Transverse colon (tissue), 4 donors: ENCODE measurements at regions not wholly inside any gene's neighbourhood (a gene's known extent, or its start where the extent isn't known, plus 50 kb on each side); places are given as distances from the start of the nearest gene placed in this dataset.
"Not testable (repeated sequence)": the region's sequence is repeated elsewhere in the genome, so short reads cannot be mapped to it uniquely, and the experiment has no call there.

ENCODE experiments used
- DNase-seq: peaks from one replicate; pipeline ENCODE4 v3.0.0-alpha.2; 2019
- H3K27ac ChIP-seq, 4 donors: fragments of 200-600 bp; sonication (generic); 2 replicates each; pipeline ENCODE4 v1.5.1; 2016 to 2018; ENCODE audit warnings: inconsistent platforms in 4 of 4
- H3K27me3 ChIP-seq: fragments of 200-600 bp; sonication (generic); 2 replicates; pipeline ENCODE4 v1.5.1; 2017; ENCODE audit warnings: inconsistent platforms
- H3K36me3 ChIP-seq, 4 donors: fragments of 200-600 bp; sonication (generic); 2 replicates each; pipeline ENCODE4 v1.5.1; 2017 to 2019; ENCODE audit warnings: inconsistent platforms in 4 of 4
- H3K4me1 ChIP-seq, 4 donors: fragments of 200-600 bp; sonication (generic); 2 replicates each; pipeline ENCODE4 v1.5.1; 2017 to 2020; ENCODE audit warnings: inconsistent platforms in 4 of 4
- H3K4me3 ChIP-seq, 4 donors: fragments of 200-600 bp; sonication (generic); 1 replicate in 1 of 4; 2 replicates in 3 of 4; pipeline versions ENCODE4 v1.5.1 to v1.6.1; 2017 to 2019; ENCODE audit warnings: inconsistent platforms in 4 of 4
- H3K9me3 ChIP-seq, 2 donors: fragments of 200-600 bp; sonication (generic); 2 replicates each; pipeline ENCODE4 v1.5.1; 2017 to 2019; ENCODE audit warnings: inconsistent platforms in 2 of 2
- CTCF ChIP-seq, 5 experiments: fragments of 200-600 bp in 3 of 5; fragments of 450-650 bp in 2 of 5; sonication (generic) in 3 of 5; IDR thresholded peaks; 1 replicate in 2 of 5; 2 replicates in 3 of 5; pipeline ENCODE4 v1.5.1; 2016 to 2017; ENCODE audit warnings: antibody characterized with exemption in 5 of 5, inconsistent platforms in 3 of 5, mild to moderate bottlenecking in 2 of 5, moderate library complexity in 1 of 5
- EP300 ChIP-seq: sonication (generic); formaldehyde crosslinking; IDR thresholded peaks from one replicate; pipeline ENCODE4 v1.6.1; 2017; ENCODE audit warnings: antibody characterized with exemption, low read depth
- POLR2A ChIP-seq: fragments of 450-650 bp; IDR thresholded peaks from one replicate; pipeline ENCODE4 v1.6.1; 2016; ENCODE audit warnings: antibody characterized with exemption, mild to moderate bottlenecking, moderate library complexity
- POLR2AphosphoS5 ChIP-seq, 3 donors: sonication (generic); formaldehyde crosslinking; IDR thresholded peaks; one replicate each; pipeline ENCODE4 v1.6.1; 2016; ENCODE audit warnings: antibody characterized with exemption in 3 of 3
- WGBS, 2 donors: methylation state at CpG; one replicate each; pipeline ENCODE4 v1.1.5; 2018; ENCODE audit warnings: low coverage in 1 of 2; 5-methylcytosine and 5-hydroxymethylcytosine counted together
- in situ Hi-C, 4 donors: fragments of 200-750 bp; cut with MboI; loops; one replicate each; pipeline versions ENCODE4 v1.15.0 to v1.15.1; 2017; ENCODE audit warnings: low sequenced_read_pairs in 3 of 4, low pct_ligation_motif_present in 1 of 4, low pct_unique_long_range_greater_than_20kb in 1 of 4
- intact Hi-C: fragments of 100-400 bp; cut with DNase I; formaldehyde crosslinking; loops from one replicate; pipeline ENCODE4 v1.15.1; 2023; ENCODE audit warnings: low total_unique reads

- intact Hi-C loops = no loop called here
- TF ChIP-seq EP300 = no peak
- TF ChIP-seq POLR2A = no peak
- TF ChIP-seq POLR2AphosphoS5 (IDR thresholded peaks at IDR 0.05) = no peak
- no peak for TF ChIP-seq CTCF (IDR thresholded peaks at IDR 0.05)
- Histone ChIP-seq H3K9me3 (no peaks in the 10 kb centered on the region), H3K4me3 (no peak overlapping the region), H3K4me1 (no peaks in the 10 kb centered on the region), H3K27ac (no peak overlapping the region), H3K36me3 (no peaks in the 10 kb centered on the region), H3K27me3 (no peaks in the 10 kb centered on the region)
- 34 to 42% methylated on average over 3 of the region's 3 CpGs for WGBS, 2 donors
- no peak for DNase-seq
- in situ Hi-C loops = no loop called here
These were observed 150.7 kb upstream of the BET1 start for GRCh38 chr7:94154858-94155257.

GRCh38 chr7:94157659-94158306 lies 153.6 kb upstream of the BET1 start:
- WGBS, 2 donors = 78 to 81% methylated on average over 3 to 5 of the region's 5 CpGs
- H3K4me1 ChIP-seq, DNase-seq, H3K4me3 ChIP-seq, H3K27ac ChIP-seq, H3K36me3 ChIP-seq, H3K27me3 ChIP-seq, H3K9me3 ChIP-seq, in situ Hi-C loops, intact Hi-C loops: not testable (repeated sequence)

GRCh38 chr7:94160719-94161435 lies 156.7 kb upstream of the BET1 start:
- Histone ChIP-seq H3K27ac (peak overlapping the region in 1 of 4 donors; percentile 37), H3K4me1 (no peaks in the 10 kb centered on the region), H3K9me3 (no peaks in the 10 kb centered on the region), H3K4me3 (no peak overlapping the region), H3K27me3 (no peaks in the 10 kb centered on the region), H3K36me3 (no peaks in the 10 kb centered on the region)
- TF ChIP-seq POLR2AphosphoS5 (IDR thresholded peaks at IDR 0.05) (no peak), POLR2A (no peak), CTCF (IDR thresholded peaks at IDR 0.05) (no peak), EP300 (no peak)
- DNase-seq = no peak
- in situ Hi-C loops = no loop called here
- intact Hi-C loops = no loop called here
- 24 to 39% methylated on average over 3 of the region's 3 CpGs for WGBS, 2 donors

GRCh38 chr7:94161476-94161875 lies 157.3 kb upstream of the BET1 start:
- in situ Hi-C loops (no loop called here), intact Hi-C loops (no loop called here)
- Histone ChIP-seq H3K4me3 (no peak overlapping the region), H3K36me3 (no peaks in the 10 kb centered on the region), H3K27me3 (no peaks in the 10 kb centered on the region), H3K4me1 (no peaks in the 10 kb centered on the region), H3K27ac (no peak overlapping the region), H3K9me3 (no peaks in the 10 kb centered on the region)
- 76 to 79% methylated on average over 6 of the region's 6 CpGs for WGBS, 2 donors
- TF ChIP-seq CTCF (IDR thresholded peaks at IDR 0.05) (no peak), POLR2AphosphoS5 (IDR thresholded peaks at IDR 0.05) (no peak), EP300 (no peak), POLR2A (no peak)
- no peak for DNase-seq
